ENCODE measurements at regions not wholly inside any gene's neighbourhood (a gene's known extent, or its start where the extent isn't known, plus 50 kb on each side); places are given as distances from the start of the nearest gene placed in this dataset.
"Not testable (repeated sequence)": the region's sequence is repeated elsewhere in the genome, so short reads cannot be mapped to it uniquely, and the experiment has no call there.

GRCh38 chr7:91576459-91576858 is 304.0 kb downstream of the MTERF1 start:
- not testable (repeated sequence) for TF ChIP-seq CTCF (IDR thresholded peaks at IDR 0.05; ENCODE audit: insufficient read depth, low read length, poor library complexity, severe bottlenecking); EZH2phosphoT487 (conservative IDR thresholded peaks at IDR 0.05; ENCODE audit: low read length)

Measured in SU-DHL-6 (cell line).